GM21515 (cell line): ENCODE measurements at regions not wholly inside any gene's neighbourhood (a gene's known extent, or its start where the extent isn't known, plus 50 kb on each side); places are given as distances from the start of the nearest gene placed in this dataset.
A peak's percentile ranks its signal among the peaks of the same experiment; 100 is the strongest.
"Not testable (repeated sequence)": the region's sequence is repeated elsewhere in the genome, so short reads cannot be mapped to it uniquely, and the experiment has no call there.

Source experiments
- ATAC-seq: cut with Tn5 transposase; IDR thresholded peaks from one replicate; pipeline ENCODE4 v1.9.1; 2021; ENCODE audit not compliant: unreplicated experiment

DNA sequence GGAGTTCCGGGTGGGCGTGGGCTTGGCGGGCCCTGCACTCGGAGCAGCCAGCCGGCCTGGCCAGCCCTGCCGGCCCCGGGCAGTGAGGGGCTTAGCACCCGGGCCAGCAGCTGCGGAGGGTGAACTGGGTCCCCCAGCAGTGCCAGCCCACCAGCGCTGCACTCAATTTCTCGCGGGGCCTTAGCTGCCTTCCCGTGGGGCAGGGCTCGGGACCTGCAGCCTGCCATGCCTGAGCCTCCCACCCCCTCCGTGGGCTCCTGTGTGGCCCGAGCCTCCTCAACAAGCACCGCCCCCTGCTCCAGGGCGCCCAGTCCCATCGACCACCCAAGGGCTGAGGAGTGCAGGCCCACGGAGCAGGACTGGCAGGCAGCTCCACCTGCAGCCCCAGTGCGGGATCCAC, 362.5 kb downstream of the TMEM167A start:
- ATAC-seq, result not testable (repeated sequence)

DNA sequence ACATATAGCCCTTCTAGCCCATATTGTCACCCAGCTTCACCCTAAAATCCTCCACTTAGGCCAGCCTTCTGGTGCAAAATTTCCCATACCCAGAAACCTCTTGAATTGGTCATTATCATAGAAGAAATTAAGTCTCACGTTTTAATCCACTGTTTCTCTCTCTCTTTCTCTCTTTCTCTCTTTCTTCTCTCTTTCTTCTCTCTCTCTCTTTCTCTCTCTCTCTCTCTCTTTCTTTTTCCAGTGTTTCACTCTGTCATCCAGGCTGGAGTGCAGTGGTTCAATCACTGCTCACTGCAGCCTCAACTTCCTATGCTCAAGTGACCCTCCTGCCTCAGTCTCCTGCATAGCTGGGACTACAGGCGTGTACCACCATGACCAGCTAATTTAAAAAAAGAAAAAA, 363.4 kb downstream of the TMEM167A start:
- no peak for ATAC-seq

DNA sequence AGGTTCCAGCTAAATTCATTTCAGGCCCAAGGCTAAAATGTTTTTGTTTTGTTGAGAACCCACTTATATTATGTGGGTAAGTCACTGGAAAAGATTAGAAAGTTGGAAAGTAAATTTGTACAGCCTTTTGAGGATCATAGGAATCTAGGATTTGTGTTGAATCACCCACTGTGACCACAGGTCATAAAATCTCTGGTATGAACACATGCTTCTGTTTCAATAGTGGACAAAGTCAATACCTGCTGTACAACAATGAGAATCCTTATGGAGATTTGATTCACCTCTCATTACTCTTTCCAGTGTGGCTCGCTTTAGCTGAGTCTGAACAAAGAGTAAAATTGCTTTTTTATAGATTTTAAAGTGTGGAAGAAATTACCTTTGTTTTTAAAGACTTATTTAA, 369.5 kb downstream of the TMEM167A start:
- no peak for ATAC-seq

DNA sequence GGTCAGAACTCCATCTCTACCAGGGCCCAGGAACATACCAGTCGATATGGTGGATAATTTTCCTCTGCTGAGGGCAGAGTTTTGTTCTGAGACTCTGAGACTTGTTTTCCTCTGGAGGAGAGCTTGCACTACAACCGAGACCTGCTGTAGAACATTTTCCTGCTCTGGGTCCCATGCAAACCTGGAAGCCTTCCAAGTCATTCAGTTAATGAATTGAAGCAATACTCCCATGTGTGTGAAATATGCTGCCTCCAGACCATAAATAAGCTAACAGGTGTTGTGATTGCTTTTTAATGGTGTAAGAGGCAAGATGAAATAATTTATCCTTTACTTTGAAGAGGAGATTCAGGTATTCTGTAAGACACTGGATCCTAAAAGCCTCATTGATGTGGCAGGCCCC, 372.8 kb downstream of the TMEM167A start:
- ATAC-seq, result no peak

DNA sequence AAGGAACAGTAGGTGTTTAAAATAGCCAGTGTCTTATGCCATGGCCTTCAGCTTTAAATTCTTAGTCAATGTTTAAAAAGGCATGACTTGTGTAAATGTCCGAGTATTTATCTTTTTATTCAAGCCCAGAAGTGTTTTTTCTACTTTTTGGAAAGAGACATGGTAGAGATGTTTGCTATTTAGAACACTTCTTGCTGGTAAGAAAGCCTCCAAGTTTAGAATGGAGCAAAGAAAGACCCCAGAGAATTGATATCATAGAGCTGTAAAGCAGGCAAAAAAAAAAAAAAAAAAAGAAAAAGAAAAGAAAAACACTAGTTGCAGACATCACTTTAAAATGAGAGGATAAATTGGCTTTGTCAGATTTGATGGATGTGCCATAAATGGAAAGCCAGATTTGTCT, 375.1 kb downstream of the TMEM167A start:
- no peak for ATAC-seq

DNA sequence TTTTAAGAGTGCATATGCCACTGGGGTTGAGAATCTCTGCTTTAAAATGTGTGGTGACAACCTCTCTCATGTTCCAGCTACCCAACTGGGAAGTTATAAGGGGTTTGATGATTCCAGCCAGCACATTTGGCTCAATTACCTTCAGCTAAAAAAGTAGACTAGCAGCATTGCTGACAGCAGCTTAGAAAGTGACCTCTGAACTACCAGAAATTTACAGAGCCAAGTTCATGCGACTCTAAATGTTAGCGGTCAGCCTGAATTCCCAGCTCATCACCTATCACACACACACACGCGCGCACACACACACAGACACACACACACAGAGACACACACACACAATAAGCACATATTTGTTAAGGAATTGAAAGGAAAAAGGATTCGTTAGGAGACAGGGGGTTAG, 377.5 kb downstream of the TMEM167A start:
- ATAC-seq, result no peak

DNA sequence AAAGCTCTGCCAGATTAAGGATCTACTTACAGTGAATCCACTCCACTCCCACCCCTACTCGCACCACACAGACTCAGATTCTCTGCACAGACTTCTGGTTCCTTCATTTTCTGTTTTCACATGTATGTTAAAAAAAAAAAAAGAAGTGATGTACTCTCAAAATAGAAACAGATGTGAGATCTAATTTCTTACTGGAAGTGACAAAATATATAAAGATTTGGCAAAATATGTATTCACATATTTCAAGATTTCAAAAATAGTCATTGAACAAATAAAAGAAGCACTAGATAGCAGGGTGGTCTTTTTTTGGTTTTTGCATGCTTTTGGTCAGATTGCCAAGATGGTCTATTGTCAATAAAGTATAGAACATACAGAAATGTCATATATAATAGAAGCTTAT, 379.2 kb downstream of the TMEM167A start:
- ATAC-seq, result no peak

DNA sequence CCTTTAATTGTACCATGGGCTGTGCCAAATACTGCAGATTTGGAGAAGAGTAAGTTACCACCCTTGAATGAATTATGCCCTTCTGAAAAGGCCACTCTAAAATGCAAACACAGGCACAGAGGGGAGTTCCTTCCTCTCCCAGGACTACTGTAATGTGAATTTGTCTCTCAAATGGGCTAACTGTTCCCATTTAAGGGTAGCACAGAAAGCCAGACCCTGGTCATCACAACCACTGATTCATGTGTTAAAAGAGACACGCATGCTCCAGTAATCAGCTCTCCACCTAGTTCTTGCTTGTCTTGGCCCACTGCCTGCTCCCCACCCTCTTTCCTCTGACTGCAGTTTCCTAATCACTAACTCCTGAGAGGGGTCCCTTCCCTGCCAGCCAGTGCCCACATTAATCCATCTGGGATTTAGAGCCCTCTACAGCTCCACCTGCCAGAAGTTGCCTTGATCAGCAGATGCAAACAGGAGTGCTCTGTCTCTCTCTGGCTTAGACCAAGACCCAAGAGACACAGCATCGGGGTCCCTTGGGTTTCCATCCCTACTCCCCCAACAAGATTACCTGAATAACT, 382.4 kb downstream of the TMEM167A start:
- no peak for ATAC-seq

DNA sequence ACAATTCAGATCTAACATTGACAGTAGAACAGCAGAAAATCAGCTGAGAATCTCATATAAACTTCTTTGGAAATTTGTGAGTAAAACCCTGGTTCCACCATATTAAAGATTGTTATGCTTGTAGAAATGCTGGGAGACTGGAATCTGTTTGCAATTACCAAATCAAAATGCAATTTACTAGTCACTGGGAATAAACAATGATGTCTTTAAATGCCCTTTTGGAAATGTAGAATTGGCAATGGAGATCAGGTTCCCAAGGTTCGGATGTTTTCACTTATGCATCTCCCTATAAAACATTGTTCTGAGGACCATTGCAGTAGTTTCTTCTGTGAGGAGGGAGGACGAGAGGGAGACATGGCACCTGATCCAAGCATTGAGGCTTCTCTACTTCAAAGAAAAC, 384.4 kb downstream of the TMEM167A start:
- ATAC-seq, result no peak

DNA sequence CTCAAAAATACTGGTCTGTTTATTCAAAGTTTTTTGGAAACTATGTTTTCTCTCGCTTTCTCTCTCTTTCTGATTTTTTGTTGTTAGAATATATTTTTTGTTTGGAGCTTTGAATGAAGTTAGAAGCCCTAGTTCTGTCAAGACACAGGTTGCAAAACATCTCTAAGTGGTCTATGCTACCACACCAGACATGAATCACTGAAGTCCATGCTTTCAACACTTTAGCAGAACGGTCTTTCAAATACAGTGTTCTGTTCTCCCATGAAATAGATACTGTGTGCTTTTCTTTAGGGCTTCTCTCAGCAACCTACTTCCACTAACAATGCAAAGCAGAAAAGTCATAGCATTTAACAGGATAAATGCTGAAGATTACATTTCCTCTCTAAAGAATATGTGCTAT, 392.5 kb downstream of the TMEM167A start:
- no peak for ATAC-seq

DNA sequence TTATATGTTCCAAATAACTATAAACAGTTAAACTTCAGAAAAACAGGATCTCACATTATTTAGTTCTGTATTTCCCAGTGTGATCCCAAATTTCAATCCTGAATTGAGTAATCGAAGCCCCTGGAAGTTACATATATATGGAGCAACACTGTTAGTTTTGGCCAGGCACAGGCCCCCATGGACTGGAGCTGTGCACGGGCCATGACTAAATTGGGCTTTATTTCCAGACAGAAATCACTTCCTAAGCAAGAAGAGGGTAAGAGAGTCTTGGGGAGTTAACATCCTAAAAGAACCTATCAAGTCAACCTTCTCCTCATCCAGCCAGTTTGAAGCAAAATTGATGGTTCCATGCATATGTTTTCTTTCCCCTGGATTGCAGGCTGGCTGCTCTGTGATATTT, 393.0 kb downstream of the TMEM167A start:
- ATAC-seq, result no peak

DNA sequence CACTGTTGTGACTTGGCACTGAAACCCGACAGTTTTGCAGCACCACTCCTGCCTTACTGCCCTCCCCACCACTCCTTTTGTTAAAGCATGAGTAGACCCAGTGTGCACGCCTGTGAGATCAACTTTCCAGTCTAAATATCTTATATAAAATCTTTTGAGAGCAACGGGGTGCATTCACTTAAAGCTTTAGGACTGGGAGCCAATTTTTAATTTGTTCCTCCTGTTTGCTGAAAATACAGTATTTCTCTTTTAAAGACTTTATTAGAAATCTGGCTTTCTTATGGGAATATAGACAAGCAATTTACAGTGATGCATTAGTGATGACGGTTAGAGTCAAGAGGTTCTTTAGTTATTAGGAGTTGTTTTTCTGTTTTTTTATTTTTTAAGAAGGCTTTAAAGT, 397.5 kb downstream of the TMEM167A start:
- ATAC-seq, result no peak

DNA sequence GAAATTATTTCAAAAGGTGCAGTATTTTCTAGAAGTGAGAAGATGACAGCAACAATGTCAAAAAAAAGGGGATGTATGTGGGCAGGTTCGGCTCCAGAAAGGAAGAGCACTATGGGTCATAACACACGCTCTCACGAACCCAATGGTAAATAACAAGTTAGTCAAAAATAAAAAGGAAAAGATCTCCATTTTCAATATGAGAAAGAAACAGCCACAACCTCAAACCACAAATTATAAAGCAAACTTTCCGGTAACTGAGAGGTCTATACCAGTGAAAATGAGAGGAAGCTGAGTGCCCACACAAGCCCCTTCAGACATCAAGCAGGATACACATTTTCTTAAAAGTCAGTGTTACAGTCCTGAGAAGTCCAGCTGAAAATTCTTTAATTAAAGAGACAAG, 398.5 kb upstream of the RPS23 start:
- ATAC-seq, result peak; percentile 59

DNA sequence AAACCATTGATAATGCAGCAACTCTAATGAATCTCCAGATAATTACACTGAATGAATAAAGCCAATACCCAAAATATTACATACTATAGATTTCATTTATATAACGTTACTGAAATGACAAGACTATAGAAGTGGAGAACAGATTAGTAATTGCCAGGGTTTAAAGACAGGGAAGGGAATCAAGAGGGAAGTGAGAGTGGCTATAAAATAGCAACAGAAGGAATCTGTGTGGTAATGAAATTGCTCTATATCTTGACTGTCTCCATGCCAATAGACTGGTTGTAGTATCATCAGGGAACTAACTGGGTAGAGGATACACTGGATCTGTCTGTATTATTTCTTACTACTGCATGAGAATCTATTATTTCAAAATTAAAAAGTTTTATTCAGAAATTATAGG, 396.5 kb upstream of the RPS23 start:
- ATAC-seq, result no peak

DNA sequence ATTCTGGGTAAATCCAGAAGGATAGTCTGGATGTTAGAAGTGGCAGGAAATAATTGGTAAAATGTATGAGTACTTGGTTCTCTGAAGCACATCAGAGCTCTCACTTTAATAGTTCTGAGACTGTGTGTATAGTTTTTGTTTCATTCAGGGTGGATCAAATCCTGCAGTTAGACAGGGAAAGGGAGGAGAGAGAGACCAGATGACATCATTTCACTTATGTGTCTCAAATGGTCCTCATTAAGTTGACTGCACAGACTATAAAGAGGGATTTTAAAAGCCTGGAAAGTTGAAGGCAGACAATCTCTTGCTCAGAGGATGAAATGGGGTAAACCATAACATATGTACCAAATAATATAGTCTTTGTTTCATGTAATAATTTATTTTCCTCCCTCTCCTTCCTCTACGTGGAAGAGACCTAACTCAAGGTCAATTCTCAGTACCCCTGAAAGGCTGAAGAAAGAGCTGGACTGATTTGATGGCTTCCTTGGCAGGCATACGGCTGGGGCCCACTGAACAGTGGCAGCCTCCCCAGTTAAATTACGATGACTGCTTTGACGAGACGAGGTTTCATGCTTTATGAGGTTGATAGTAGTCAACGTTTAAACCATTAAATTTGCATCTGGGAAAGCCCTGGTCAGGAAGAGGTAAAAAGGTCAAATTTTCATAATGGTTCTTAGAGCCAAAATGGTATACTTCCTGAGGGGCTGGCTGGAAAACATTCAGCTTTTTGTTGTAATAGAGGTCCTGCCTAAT, 395.1 kb upstream of the RPS23 start:
- ATAC-seq, result no peak

DNA sequence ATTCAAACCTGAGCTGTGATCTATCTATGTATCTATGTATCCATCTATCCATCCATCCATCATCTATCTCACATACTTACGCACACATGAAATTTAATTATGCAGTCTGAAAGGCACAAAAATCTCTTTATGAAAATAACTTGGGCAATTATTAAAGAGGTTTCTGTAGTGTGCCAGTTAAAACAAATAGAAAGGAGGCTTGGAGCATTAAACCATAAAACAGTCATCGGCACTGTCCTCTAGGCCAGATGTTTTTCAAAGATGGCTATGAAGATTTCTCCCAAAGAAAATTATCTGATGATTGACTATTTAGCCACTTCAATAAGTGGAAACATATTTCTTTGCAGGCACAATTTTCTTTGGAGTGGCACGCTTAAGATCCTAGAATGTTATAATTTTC, 392.5 kb upstream of the RPS23 start:
- no peak for ATAC-seq

DNA sequence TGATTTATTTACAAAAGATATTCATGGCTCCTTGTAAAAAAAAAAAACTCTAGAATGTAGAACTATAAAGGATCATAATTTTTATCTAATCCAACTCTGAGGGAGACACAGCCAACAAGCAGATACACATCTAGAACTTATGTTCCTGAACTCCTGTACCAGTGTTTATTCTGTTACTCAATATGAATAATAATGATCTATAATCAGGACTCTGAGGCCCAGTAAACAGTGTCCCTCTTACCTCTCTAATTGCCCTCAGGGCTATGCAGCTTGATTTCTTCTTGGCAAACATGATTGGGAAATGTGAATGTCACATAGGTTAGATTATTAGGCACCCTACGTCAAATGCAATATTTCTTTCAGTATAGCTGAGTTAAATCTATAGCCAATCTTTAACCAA, 391.6 kb upstream of the RPS23 start:
- no peak for ATAC-seq

DNA sequence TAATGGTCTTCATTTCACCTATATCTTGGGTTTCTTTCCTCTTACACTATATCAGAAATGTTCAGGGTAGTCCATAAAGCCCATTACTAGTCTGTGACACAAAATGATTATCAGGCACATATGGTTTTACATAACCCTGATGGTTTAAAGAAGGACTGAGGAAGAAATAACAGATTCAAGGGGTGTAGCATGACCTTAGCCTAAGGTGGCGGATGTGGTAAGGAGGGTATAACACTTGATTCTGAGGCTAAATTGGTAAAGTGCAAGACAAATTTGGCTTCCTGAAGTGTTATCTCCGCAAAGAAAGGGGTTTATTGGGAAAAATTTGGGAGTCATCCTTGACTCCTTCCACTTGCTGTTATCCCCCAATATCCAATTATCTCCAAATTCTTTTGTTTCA, 388.2 kb upstream of the RPS23 start:
- ATAC-seq, result no peak

DNA sequence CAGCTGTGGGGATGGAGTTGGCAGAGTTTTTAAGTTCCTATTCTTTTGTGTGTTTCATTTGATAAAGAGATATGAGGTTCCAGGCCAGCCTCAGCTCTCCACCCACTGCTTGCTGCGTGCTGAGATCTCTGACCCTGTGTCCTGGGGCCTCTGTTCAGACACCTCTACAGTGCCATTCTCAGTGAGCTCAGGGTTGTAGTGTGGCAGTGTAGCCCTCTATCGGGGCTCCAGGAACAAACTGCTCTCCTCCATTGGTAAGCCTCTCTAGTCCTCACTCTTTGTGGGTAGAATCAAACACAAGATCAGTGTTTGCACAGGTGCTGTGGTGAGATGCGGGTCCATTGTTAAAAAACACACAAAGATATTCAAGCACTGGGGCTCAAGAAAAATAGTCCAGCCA, 386.6 kb upstream of the RPS23 start:
- ATAC-seq, result no peak

DNA sequence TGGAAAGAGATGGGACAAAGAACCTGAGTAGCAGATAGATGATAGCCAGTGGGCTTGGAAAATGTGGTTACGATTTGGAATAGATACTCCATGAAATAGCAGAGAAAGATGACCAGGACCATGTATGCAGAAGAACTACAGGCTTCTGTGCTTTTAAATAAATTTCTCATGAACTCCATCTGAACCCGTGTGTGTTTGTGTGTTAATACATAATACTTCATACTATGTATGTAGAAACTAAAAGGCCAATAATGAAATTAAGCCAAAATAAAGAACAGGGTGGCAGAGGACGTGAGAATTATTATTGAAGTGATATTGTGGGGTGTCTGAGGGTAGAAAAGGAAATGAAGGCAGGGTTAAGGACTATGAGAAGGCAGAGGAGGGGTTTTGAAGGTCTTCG, 385.1 kb upstream of the RPS23 start:
- no peak for ATAC-seq

DNA sequence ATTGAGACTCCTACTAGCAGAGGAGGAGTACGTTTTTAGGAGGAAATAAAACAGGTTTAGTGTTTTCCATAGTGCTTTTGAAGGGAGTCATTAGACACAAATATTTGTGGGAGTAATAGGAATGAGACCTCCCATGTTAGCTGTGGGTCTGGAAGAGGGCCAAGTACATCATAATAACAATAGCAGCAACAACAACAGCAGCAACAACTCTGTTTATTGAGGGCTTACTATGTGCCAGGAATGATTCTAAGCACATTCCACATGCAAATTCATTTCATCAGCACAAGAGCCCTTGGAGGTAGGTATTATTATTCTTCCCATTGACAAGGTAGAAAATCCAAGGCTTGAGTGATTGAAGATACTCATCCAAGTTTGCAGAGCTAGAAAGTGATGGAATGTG, 384.2 kb upstream of the RPS23 start:
- ATAC-seq, result no peak

DNA sequence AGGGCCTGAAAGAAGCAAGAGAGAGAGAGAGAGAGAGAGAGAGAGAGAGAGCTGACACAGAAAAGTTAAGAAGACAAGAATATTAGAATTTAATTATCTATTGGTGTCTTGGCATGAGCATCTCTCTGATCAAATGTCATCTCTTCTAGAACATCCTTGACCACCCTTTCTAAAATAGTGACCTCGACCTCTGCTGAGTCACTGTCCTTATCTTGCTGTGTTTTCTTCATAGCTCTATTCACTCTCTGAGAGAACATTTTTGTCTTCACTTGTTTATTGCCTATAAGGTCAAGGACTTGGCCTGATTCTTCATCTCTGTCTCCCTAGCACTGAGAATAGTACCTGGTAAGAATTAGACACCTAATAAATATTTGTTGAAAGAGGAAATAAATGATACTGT, 383.8 kb upstream of the RPS23 start:
- no peak for ATAC-seq

DNA sequence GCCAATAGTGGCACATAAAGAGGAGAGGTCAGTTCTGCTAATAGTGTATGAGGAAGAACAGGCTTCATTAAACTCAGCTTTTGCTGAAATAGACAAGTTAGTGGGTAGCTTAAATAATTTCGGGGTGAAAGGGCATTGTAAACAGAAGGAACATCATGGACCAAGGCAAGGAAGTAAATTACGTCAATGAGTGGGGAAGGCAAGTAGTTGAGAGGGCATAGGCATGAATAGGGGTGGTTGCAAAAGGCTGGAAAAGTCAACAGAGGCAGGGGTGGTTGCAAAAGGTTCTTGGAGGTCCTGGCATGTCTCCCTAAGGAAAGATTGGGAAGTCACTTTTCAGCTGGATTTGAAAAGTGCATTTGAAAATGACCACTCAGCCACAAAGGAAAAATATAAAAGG, 383.3 kb upstream of the RPS23 start:
- no peak for ATAC-seq
